Endothelial cell of umbilical vein (primary cell): ENCODE measurements at regions not wholly inside any gene's neighbourhood (a gene's known extent, or its start where the extent isn't known, plus 50 kb on each side); places are given as distances from the start of the nearest gene placed in this dataset.

Experiments
- BruUV-seq: library from RNA; stranded (reverse); fragments of 400-500 nt; replicated peaks from 2 replicates; lab custom pipeline; 2021; lab: Mats Ljungman, UMichigan
- CTCF ChIA-PET: fragments of 300-600, 350-600 bp; sonication (Branson Sonifier 250); formaldehyde crosslinking; loops from one replicate; lab custom pipeline; 2021; ENCODE audit warnings: antibody characterized with exemption, inconsistent platforms; lab: Charles Lee
- POLR2A ChIA-PET: fragments of 300-600, 350-600 bp; sonication (Branson Sonifier 250); formaldehyde crosslinking; loops from one replicate; lab custom pipeline; 2021; ENCODE audit warnings: antibody characterized with exemption, inconsistent platforms; lab: Charles Lee
- DNase-seq: peaks from one replicate; pipeline ENCODE4 v3.0.0-alpha.2; 2011; ENCODE audit warnings: low read depth, low spot score
- FAIRE-seq: peaks from 2 replicates; lab custom pipeline; 2011; peaks lifted over from hg19 to GRCh38; lab: Jason Lieb, UNC
- H2AFZ ChIP-seq: 2 replicates; pipeline ENCODE4 v1.6.0; 2012; ENCODE audit warnings: low read depth, low read length, control low read depth, inconsistent platforms
- H3K27ac ChIP-seq: 2 replicates; pipeline ENCODE4 v1.5.1; 2011; ENCODE audit warnings: low read depth, mild to moderate bottlenecking, control low read depth, low read length, moderate library complexity; ENCODE audit not compliant: insufficient read depth
- H3K27me3 ChIP-seq, 2 experiments: 2 replicates each; pipeline versions ENCODE4 v1.6.0 to v1.6.1; 2011; ENCODE audit warnings: low read length in 2 of 2, mixed read lengths in 1 of 2; ENCODE audit not compliant: control insufficient read depth in 2 of 2, insufficient read depth in 2 of 2
- H3K36me3 ChIP-seq, 2 experiments: 2 replicates in 1 of 2; 3 replicates in 1 of 2; pipeline ENCODE4 v1.5.1; 2011; ENCODE audit warnings: low read length in 2 of 2, mild to moderate bottlenecking in 1 of 2, moderate library complexity in 1 of 2; ENCODE audit not compliant: control insufficient read depth in 2 of 2, insufficient read depth in 2 of 2; ENCODE audit errors: extremely low read depth in 1 of 2
- H3K4me1 ChIP-seq: 3 replicates; pipeline ENCODE4 v1.5.1; 2011; ENCODE audit warnings: mild to moderate bottlenecking, low read length; ENCODE audit not compliant: control insufficient read depth, insufficient read depth; ENCODE audit errors: extremely low read depth
- H3K4me2 ChIP-seq: 2 replicates; pipeline ENCODE4 v1.6.1; 2011; ENCODE audit warnings: low read length, control low read depth, mixed read lengths; ENCODE audit not compliant: insufficient read depth
- H3K4me3 ChIP-seq, 3 experiments: fragments of 200-600 bp in 1 of 3; sonication (generic), shearing (Covaris generic) in 1 of 3; replicated peaks in 1 of 3; 2 replicates each; pipeline ENCODE4 v1.5.1; 2011 to 2016; ENCODE audit warnings: control low read depth in 3 of 3, low read length in 3 of 3, mild to moderate bottlenecking in 2 of 3, inconsistent platforms in 1 of 3, low read depth in 1 of 3, moderate library complexity in 1 of 3; ENCODE audit not compliant: insufficient read depth in 1 of 3
- H3K79me2 ChIP-seq: 2 replicates; pipeline ENCODE4 v1.6.0; 2012; ENCODE audit warnings: low read length, inconsistent platforms; ENCODE audit not compliant: control insufficient read depth, insufficient read depth
- H3K9ac ChIP-seq: replicated peaks from 2 replicates; pipeline ENCODE3; 2011; ENCODE audit warnings: low read length, control low read depth; ENCODE audit not compliant: insufficient read depth; ENCODE audit errors: extremely low read depth
- H3K9me1 ChIP-seq: replicated peaks from 3 replicates; pipeline ENCODE4 v1.6.0; 2011; ENCODE audit warnings: mild to moderate bottlenecking, low read length; ENCODE audit not compliant: control insufficient read depth, insufficient read depth; ENCODE audit errors: extremely low read depth
- H3K9me3 ChIP-seq: replicated peaks from 2 replicates; pipeline ENCODE4 v1.5.1; 2012; ENCODE audit warnings: low read length, inconsistent platforms; ENCODE audit not compliant: control insufficient read depth, insufficient read depth
- H4K20me1 ChIP-seq: replicated peaks from 2 replicates; pipeline ENCODE3; 2011; ENCODE audit warnings: mild to moderate bottlenecking, low read length; ENCODE audit not compliant: control insufficient read depth, insufficient read depth; ENCODE audit errors: extremely low read depth
- EZH2 ChIP-seq: IDR thresholded peaks from 2 replicates; pipeline ENCODE4 v1.6.1; 2012; ENCODE audit warnings: borderline replicate concordance, low read depth, mild to moderate bottlenecking, moderate library complexity, low read length, inconsistent platforms; ENCODE audit not compliant: severe bottlenecking
- FOS ChIP-seq: IDR thresholded peaks from 2 replicates; pipeline ENCODE4 v1.6.1; 2011; ENCODE audit warnings: mild to moderate bottlenecking, low read length, moderate library complexity, borderline replicate concordance; ENCODE audit not compliant: insufficient read depth
- GATA2 ChIP-seq: IDR thresholded peaks from 2 replicates; pipeline ENCODE4 v1.7.0; 2011; ENCODE audit warnings: low read depth, mild to moderate bottlenecking, moderate library complexity, mixed read lengths, low read length; ENCODE audit not compliant: insufficient read length, insufficient read depth
- JUN ChIP-seq: IDR thresholded peaks from 2 replicates; pipeline ENCODE4 v1.6.1; 2011; ENCODE audit warnings: borderline replicate concordance, low read depth; ENCODE audit not compliant: insufficient read length, insufficient read depth
- MYC ChIP-seq: IDR thresholded peaks from one replicate; pipeline ENCODE4 v1.6.1; 2011; ENCODE audit warnings: mild to moderate bottlenecking, low read depth, low read length
- POLR2A ChIP-seq: IDR thresholded peaks from 2 replicates; pipeline ENCODE4 v1.6.1; 2012; ENCODE audit warnings: low read depth, mild to moderate bottlenecking, control low read depth, low read length
- POLR2AphosphoS5 ChIP-seq: IDR thresholded peaks from 2 replicates; pipeline ENCODE4 v1.6.1; 2012; ENCODE audit warnings: low read depth, mild to moderate bottlenecking, control low read depth, low read length, moderate library complexity; ENCODE audit not compliant: insufficient read depth
- dilution Hi-C: fragments of 300-500 bp; cut with MboI; formaldehyde crosslinking; loops from one replicate; pipeline ENCODE4 v1.15.0; 2019; ENCODE audit warnings: low sequenced_read_pairs; ENCODE audit not compliant: extremely low pct_ligation_motif_present
- intact Hi-C: fragments of 100-400 bp; cut with micrococcal nuclease; formaldehyde crosslinking; loops from one replicate; pipeline ENCODE4 v1.10.0; 2022
- TF ChIP-seq, protein P1 (sequence below): IDR thresholded peaks from 2 replicates; pipeline ENCODE4 v1.6.1; 2011; ENCODE audit not compliant: insufficient read depth, insufficient read length
- TF ChIP-seq, protein P2 (sequence below), 2 donors: IDR thresholded peaks; 1 replicate in 1 of 2; 2 replicates in 1 of 2; pipeline ENCODE4 v1.5.1; 2011; ENCODE audit warnings: low read length in 2 of 2, mild to moderate bottlenecking in 2 of 2, moderate library complexity in 2 of 2, control low read depth in 1 of 2, inconsistent platforms in 1 of 2, low read depth in 1 of 2; ENCODE audit not compliant: insufficient read depth in 1 of 2; ENCODE audit errors: extremely low read depth in 1 of 2

DNA sequence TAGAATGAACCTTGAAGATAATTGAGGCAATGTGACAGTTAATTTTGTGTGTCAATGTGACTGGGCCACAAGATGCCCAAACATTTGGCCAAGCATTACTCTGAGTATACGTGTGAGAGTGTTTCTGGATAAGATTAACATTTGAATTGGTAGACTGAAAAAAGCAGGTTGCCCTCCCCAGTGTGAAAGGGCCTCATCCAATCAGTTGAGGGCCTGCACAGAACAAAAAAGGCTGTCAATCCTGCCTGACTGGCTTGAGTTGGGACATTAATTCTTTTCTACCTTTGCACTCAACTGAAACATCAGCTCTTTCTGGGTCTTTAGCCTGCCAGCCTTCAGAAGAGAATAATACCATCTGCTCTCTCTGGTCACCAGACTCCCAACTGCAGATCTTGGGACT, 56.6 kb upstream of the PDE1C start:
- no peak overlapping the region for H3K27ac ChIP-seq
- no peaks in the 10 kb centered on the region for H3K9me3 ChIP-seq
- no peaks in the 10 kb centered on the region for H4K20me1 ChIP-seq
- no TSS peak for BruUV-seq
- no peaks in the 10 kb centered on the region for H3K9me1 ChIP-seq
- H3K79me2 ChIP-seq = no peaks in the 10 kb centered on the region
- no peaks in the 10 kb centered on the region for H3K4me1 ChIP-seq
- DNase-seq (no peak), FAIRE-seq (no peak)
- no peak overlapping the region for H3K4me3 ChIP-seq
- ChIA-PET CTCF (interaction anchor here (0.8 kb wide), 1 partner anchor 312 kb away, joined by 3 read pairs; no protein-coding TSS in a partner anchor), POLR2A (no interaction called here)
- dilution Hi-C loops (no loop called here), intact Hi-C loops (no loop called here)
- H3K36me3 ChIP-seq = no peaks in the 10 kb centered on the region
- no peak overlapping the region for H2AFZ ChIP-seq
- H3K9ac ChIP-seq = no peak overlapping the region
- H3K27me3 ChIP-seq = no peaks in the 10 kb centered on the region
- TF ChIP-seq GATA2 = no peak
- TF ChIP-seq FOS = no peak
- TF ChIP-seq POLR2AphosphoS5 = no peak
- TF ChIP-seq, protein P1, sequence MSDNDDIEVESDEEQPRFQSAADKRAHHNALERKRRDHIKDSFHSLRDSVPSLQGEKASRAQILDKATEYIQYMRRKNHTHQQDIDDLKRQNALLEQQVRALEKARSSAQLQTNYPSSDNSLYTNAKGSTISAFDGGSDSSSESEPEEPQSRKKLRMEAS = no peak
- TF ChIP-seq, protein P2, sequence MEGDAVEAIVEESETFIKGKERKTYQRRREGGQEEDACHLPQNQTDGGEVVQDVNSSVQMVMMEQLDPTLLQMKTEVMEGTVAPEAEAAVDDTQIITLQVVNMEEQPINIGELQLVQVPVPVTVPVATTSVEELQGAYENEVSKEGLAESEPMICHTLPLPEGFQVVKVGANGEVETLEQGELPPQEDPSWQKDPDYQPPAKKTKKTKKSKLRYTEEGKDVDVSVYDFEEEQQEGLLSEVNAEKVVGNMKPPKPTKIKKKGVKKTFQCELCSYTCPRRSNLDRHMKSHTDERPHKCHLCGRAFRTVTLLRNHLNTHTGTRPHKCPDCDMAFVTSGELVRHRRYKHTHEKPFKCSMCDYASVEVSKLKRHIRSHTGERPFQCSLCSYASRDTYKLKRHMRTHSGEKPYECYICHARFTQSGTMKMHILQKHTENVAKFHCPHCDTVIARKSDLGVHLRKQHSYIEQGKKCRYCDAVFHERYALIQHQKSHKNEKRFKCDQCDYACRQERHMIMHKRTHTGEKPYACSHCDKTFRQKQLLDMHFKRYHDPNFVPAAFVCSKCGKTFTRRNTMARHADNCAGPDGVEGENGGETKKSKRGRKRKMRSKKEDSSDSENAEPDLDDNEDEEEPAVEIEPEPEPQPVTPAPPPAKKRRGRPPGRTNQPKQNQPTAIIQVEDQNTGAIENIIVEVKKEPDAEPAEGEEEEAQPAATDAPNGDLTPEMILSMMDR (IDR thresholded peaks at IDR 0.05; ENCODE audit: extremely low read depth in 1 of 2, insufficient read depth in 1 of 2, low read depth in 1 of 2, low read length in 2 of 2) = no peak
- TF ChIP-seq POLR2A = no peak
- no peak for TF ChIP-seq JUN
- TF ChIP-seq EZH2 = no peak
- no peak for TF ChIP-seq MYC
- no peak overlapping the region for H3K4me2 ChIP-seq
